ENCODE measurements at regions not wholly inside any gene's neighbourhood (a gene's known extent, or its start where the extent isn't known, plus 50 kb on each side); places are given as distances from the start of the nearest gene placed in this dataset.

- no peak for TF ChIP-seq CTCF (conservative IDR thresholded peaks at IDR 0.05; ENCODE audit: low read depth, low read length)
- no peak for TF ChIP-seq EZH2phosphoT487 (IDR thresholded peaks at IDR 0.05; ENCODE audit: borderline replicate concordance, low read length)
Observed at GRCh38 chr6:9040718-9041117, 605.4 kb upstream of the SLC35B3 start.

All from PC-3 (cell line).